ENCODE measurements at regions not wholly inside any gene's neighbourhood (a gene's known extent, or its start where the extent isn't known, plus 50 kb on each side); places are given as distances from the start of the nearest gene placed in this dataset.

DNA sequence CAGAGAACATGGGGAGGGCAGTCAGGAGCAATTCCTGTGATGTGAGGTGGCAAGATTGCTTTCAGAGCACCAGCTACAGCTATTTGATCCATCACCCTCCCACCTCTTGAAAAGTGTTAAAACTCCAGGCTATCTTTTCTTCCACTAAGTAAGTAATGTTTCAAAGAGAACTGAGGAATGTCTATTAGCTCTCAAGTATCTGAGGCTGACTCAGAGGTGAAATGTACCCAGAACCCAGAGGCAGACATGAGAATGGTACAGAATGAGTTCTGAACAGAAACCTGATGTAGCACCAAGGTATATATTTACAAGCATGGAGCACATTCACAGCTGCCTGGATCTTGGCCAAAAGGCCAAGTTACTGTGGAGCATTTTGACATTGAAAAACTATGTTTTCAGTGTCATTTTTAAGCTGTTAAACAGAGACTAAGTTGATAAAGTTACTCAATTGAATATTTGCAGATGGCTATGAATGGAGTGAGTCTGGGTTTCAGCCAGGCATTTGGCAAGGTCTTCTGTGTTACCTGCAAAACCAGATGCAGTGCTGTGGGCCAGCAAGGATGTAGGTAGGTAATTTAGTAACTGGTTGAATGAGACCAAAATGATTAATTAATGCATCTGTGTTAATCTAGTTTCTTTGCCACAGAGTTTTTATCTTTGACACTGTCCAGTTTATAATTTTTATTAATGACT is 227.7 kb upstream of the CD96 start:
- TF ChIP-seq LEF1 (IDR thresholded peaks at IDR 0.05) (no peak), SMAD3 (CRISPR knock-in tag; conservative IDR thresholded peaks at IDR 0.05) (no peak), SMAD2 (IDR thresholded peaks at IDR 0.05; ENCODE audit: low read depth, low read length) (no peak), NFE2 (IDR thresholded peaks at IDR 0.05; ENCODE audit: low read depth) (no peak), KLF1 (tag; IDR thresholded peaks at IDR 0.05) (no peak), KDM2B (CRISPR knock-in tag; IDR thresholded peaks at IDR 0.05) (no peak), MYNN (IDR thresholded peaks at IDR 0.05) (no peak), MYNN (CRISPR knock-in tag; IDR thresholded peaks at IDR 0.05) (no peak), ZNF143 (CRISPR knock-in tag; IDR thresholded peaks at IDR 0.05) (no peak), ZNF561 (CRISPR knock-in tag; conservative IDR thresholded peaks at IDR 0.05) (no peak), CREB1 (IDR thresholded peaks at IDR 0.05) (no peak), CREB1 (CRISPR knock-in tag; IDR thresholded peaks at IDR 0.05) (no peak), NELFE (IDR thresholded peaks at IDR 0.05; ENCODE audit: insufficient read depth, insufficient read length) (no peak), SNIP1 (IDR thresholded peaks at IDR 0.05; ENCODE audit: low read depth) (no peak), THRAP3 (IDR thresholded peaks at IDR 0.05; ENCODE audit: borderline replicate concordance) (no peak)
- TF ChIP-seq, protein P1, sequence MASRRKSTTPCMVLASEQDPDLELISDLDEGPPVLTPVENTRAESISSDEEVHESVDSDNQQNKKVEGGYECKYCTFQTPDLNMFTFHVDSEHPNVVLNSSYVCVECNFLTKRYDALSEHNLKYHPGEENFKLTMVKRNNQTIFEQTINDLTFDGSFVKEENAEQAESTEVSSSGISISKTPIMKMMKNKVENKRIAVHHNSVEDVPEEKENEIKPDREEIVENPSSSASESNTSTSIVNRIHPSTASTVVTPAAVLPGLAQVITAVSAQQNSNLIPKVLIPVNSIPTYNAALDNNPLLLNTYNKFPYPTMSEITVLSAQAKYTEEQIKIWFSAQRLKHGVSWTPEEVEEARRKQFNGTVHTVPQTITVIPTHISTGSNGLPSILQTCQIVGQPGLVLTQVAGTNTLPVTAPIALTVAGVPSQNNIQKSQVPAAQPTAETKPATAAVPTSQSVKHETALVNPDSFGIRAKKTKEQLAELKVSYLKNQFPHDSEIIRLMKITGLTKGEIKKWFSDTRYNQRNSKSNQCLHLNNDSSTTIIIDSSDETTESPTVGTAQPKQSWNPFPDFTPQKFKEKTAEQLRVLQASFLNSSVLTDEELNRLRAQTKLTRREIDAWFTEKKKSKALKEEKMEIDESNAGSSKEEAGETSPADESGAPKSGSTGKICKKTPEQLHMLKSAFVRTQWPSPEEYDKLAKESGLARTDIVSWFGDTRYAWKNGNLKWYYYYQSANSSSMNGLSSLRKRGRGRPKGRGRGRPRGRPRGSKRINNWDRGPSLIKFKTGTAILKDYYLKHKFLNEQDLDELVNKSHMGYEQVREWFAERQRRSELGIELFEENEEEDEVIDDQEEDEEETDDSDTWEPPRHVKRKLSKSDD (conservative IDR thresholded peaks at IDR 0.05; ENCODE audit: low read length) = no peak
- TF ChIP-seq, protein P2, sequence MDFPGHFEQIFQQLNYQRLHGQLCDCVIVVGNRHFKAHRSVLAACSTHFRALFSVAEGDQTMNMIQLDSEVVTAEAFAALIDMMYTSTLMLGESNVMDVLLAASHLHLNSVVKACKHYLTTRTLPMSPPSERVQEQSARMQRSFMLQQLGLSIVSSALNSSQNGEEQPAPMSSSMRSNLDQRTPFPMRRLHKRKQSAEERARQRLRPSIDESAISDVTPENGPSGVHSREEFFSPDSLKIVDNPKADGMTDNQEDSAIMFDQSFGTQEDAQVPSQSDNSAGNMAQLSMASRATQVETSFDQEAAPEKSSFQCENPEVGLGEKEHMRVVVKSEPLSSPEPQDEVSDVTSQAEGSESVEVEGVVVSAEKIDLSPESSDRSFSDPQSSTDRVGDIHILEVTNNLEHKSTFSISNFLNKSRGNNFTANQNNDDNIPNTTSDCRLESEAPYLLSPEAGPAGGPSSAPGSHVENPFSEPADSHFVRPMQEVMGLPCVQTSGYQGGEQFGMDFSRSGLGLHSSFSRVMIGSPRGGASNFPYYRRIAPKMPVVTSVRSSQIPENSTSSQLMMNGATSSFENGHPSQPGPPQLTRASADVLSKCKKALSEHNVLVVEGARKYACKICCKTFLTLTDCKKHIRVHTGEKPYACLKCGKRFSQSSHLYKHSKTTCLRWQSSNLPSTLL (IDR thresholded peaks at IDR 0.05) = no peak
- TF ChIP-seq, protein P3, sequence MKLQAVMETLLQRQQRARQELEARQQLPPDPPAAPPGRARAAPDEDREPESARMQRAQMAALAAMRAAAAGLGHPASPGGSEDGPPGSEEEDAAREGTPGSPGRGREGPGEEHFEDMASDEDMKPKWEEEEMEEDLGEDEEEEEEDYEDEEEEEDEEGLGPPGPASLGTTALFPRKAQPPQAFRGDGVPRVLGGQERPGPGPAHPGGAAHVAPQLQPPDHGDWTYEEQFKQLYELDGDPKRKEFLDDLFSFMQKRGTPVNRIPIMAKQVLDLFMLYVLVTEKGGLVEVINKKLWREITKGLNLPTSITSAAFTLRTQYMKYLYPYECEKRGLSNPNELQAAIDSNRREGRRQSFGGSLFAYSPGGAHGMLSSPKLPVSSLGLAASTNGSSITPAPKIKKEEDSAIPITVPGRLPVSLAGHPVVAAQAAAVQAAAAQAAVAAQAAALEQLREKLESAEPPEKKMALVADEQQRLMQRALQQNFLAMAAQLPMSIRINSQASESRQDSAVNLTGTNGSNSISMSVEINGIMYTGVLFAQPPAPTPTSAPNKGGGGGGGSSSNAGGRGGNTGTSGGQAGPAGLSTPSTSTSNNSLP (IDR thresholded peaks at IDR 0.05; ENCODE audit: borderline replicate concordance, low read depth, low read length) = no peak
- ChIA-PET CTCF (ENCODE audit: low intra/inter-chr PET ratio) (no interaction called here), POLR2A (no interaction called here)
- Histone ChIP-seq H3K4me3 (no peak overlapping the region), H3K36me3 (ENCODE audit: control insufficient read depth, insufficient read depth, low read length) (no peaks in the 10 kb centered on the region), H4K20me1 (replicated peaks; ENCODE audit: control insufficient read depth, insufficient read depth, low read length) (no peaks in the 10 kb centered on the region), H2AFZ (ENCODE audit: low read depth, low read length) (no peak overlapping the region), H3K9me3 (replicated peaks; ENCODE audit: control insufficient read depth, insufficient read depth, low read depth, low read length) (no peaks in the 10 kb centered on the region), H3K27ac (ENCODE audit: extremely low read depth, low read depth, low read length) (no peak overlapping the region), H3K9me1 (ENCODE audit: control insufficient read depth, insufficient read depth, low read length) (no peaks in the 10 kb centered on the region), H3K4me2 (ENCODE audit: insufficient read depth, low read length) (no peak overlapping the region), H3K79me2 (ENCODE audit: control insufficient read depth, insufficient read depth, low read length) (no peaks in the 10 kb centered on the region), H3K4me1 (replicated peaks in 1 of 2; ENCODE audit: control insufficient read depth in 2 of 2, insufficient read depth in 2 of 2, low read length in 2 of 2) (no peaks in the 10 kb centered on the region), H3K27me3 (ENCODE audit: control insufficient read depth in 2 of 2, insufficient read depth in 2 of 2, low read length in 2 of 2) (no peaks in the 10 kb centered on the region), H3K9ac (ENCODE audit: insufficient read depth in 1 of 2, low read depth in 2 of 2, low read length in 2 of 2) (no peak overlapping the region)
- no peak for ATAC-seq
- in situ Hi-C loops (cut with MboI) (no loop called here), intact Hi-C loops (cut with micrococcal nuclease) (no loop called here)
- DNase-seq (ENCODE audit: extremely low read depth in 1 of 4, low spot score in 3 of 4) = no peak
- FAIRE-seq = no peak
- BruUV-seq (replicated peaks) = no TSS peak
